ENCODE measurements at regions not wholly inside any gene's neighbourhood (a gene's known extent, or its start where the extent isn't known, plus 50 kb on each side); places are given as distances from the start of the nearest gene placed in this dataset.

- Histone ChIP-seq H3K4me3 (no peak overlapping the region), H3K9me3 (ENCODE audit: control insufficient read depth in 4 of 4, insufficient read depth in 3 of 4, low read length in 3 of 4) (no peaks in the 10 kb centered on the region), H3K36me3 (ENCODE audit: control insufficient read depth in 4 of 4, insufficient read depth in 4 of 4, low read length in 4 of 4) (no peaks in the 10 kb centered on the region), H3K4me1 (ENCODE audit: control insufficient read depth in 5 of 5, insufficient read depth in 5 of 5, low read length in 5 of 5) (no peaks in the 10 kb centered on the region), H3K9ac (ENCODE audit: insufficient read depth in 1 of 2, low read length in 2 of 2) (no peak overlapping the region), H3K27ac (ENCODE audit: low read depth in 1 of 2, low read length in 1 of 2) (no peak overlapping the region), H3K27me3 (ENCODE audit: control insufficient read depth in 3 of 3, insufficient read depth in 3 of 3, low read length in 2 of 3) (no peaks in the 10 kb centered on the region)
- no peak for TF ChIP-seq CTCF (IDR thresholded peaks at IDR 0.05; ENCODE audit: control extremely low read depth, extremely low read depth)
- DNase-seq (no peak), ATAC-seq (ENCODE audit: insufficient read depth, low FRiP score) (no peak)
Observed at GRCh38 chr7:119756687-119757086, 516.3 kb upstream of the KCND2 start.

- no peak overlapping the region for H3K4me3 ChIP-seq
- no peak for ATAC-seq (ENCODE audit: insufficient read depth, low FRiP score)
Observed at GRCh38 chr7:119758254-119758653, 514.7 kb upstream of the KCND2 start.

GRCh38 chr7:119761776-119762175, 511.2 kb upstream of the KCND2 start:
- Histone ChIP-seq H3K27me3 (ENCODE audit: control insufficient read depth in 3 of 3, insufficient read depth in 3 of 3, low read length in 2 of 3) (no peaks in the 10 kb centered on the region), H3K9me3 (ENCODE audit: control insufficient read depth in 4 of 4, insufficient read depth in 3 of 4, low read length in 3 of 4) (no peaks in the 10 kb centered on the region), H3K36me3 (ENCODE audit: control insufficient read depth in 4 of 4, insufficient read depth in 4 of 4, low read length in 4 of 4) (no peaks in the 10 kb centered on the region), H3K4me1 (ENCODE audit: control insufficient read depth in 5 of 5, insufficient read depth in 5 of 5, low read length in 5 of 5) (no peaks in the 10 kb centered on the region), H3K9ac (ENCODE audit: insufficient read depth in 1 of 2, low read length in 2 of 2) (no peak overlapping the region), H3K27ac (ENCODE audit: low read depth in 1 of 2, low read length in 1 of 2) (no peak overlapping the region), H3K4me3 (no peak overlapping the region)
- no peak for DNase-seq
- 73 to 84% methylated on average over 1 of the region's 1 CpG for WGBS, 2 donors
- TF ChIP-seq CTCF (IDR thresholded peaks at IDR 0.05; ENCODE audit: control extremely low read depth, extremely low read depth), result no peak
- no peak for ATAC-seq (ENCODE audit: insufficient read depth, low FRiP score)

More at GRCh38 chr7:119758254-119758653, 514.7 kb upstream of the KCND2 start:
- H3K9me3 ChIP-seq (ENCODE audit: control insufficient read depth in 4 of 4, insufficient read depth in 3 of 4, low read length in 3 of 4), result no peaks in the 10 kb centered on the region
- no peak overlapping the region for H3K9ac ChIP-seq (ENCODE audit: insufficient read depth in 1 of 2, low read length in 2 of 2)
- no peak for DNase-seq
- H3K27me3 ChIP-seq (ENCODE audit: control insufficient read depth in 3 of 3, insufficient read depth in 3 of 3, low read length in 2 of 3), result no peaks in the 10 kb centered on the region
- TF ChIP-seq CTCF (IDR thresholded peaks at IDR 0.05; ENCODE audit: control extremely low read depth, extremely low read depth), result no peak
- no peak overlapping the region for H3K27ac ChIP-seq (ENCODE audit: low read depth in 1 of 2, low read length in 1 of 2)
- no peaks in the 10 kb centered on the region for H3K36me3 ChIP-seq (ENCODE audit: control insufficient read depth in 4 of 4, insufficient read depth in 4 of 4, low read length in 4 of 4)
- H3K4me1 ChIP-seq (ENCODE audit: control insufficient read depth in 5 of 5, insufficient read depth in 5 of 5, low read length in 5 of 5), result no peaks in the 10 kb centered on the region

- Histone ChIP-seq H3K4me3 (no peak overlapping the region), H3K4me1 (ENCODE audit: control insufficient read depth in 5 of 5, insufficient read depth in 5 of 5, low read length in 5 of 5) (no peaks in the 10 kb centered on the region), H3K9me3 (ENCODE audit: control insufficient read depth in 4 of 4, insufficient read depth in 3 of 4, low read length in 3 of 4) (no peaks in the 10 kb centered on the region), H3K27me3 (ENCODE audit: control insufficient read depth in 3 of 3, insufficient read depth in 3 of 3, low read length in 2 of 3) (no peaks in the 10 kb centered on the region), H3K36me3 (ENCODE audit: control insufficient read depth in 4 of 4, insufficient read depth in 4 of 4, low read length in 4 of 4) (no peaks in the 10 kb centered on the region), H3K27ac (ENCODE audit: low read depth in 1 of 2, low read length in 1 of 2) (no peak overlapping the region), H3K9ac (ENCODE audit: insufficient read depth in 1 of 2, low read length in 2 of 2) (no peak overlapping the region)
- TF ChIP-seq CTCF (IDR thresholded peaks at IDR 0.05; ENCODE audit: control extremely low read depth, extremely low read depth), result no peak
- DNase-seq, result no peak
- ATAC-seq (ENCODE audit: insufficient read depth, low FRiP score), result no peak
- 48 to 62% methylated on average over 2 of the region's 2 CpGs for WGBS, 2 donors
Observed at GRCh38 chr7:119782286-119782685, 490.7 kb upstream of the KCND2 start.
